ENCODE measurements at regions not wholly inside any gene's neighbourhood (a gene's known extent, or its start where the extent isn't known, plus 50 kb on each side); places are given as distances from the start of the nearest gene placed in this dataset.

- TF ChIP-seq RAD21 (IDR thresholded peaks at IDR 0.05 in 1 of 2, conservative IDR thresholded peaks at IDR 0.05 in 1 of 2; ENCODE audit: low read depth in 2 of 2, low read length in 2 of 2) = no peak
- no peak for TF ChIP-seq CHD1 (IDR thresholded peaks at IDR 0.05; ENCODE audit: low read depth, low read length)
- no peak for TF ChIP-seq CHD2 (IDR thresholded peaks at IDR 0.05; ENCODE audit: low read length)
- no peak for TF ChIP-seq POLR2AphosphoS5 (IDR thresholded peaks at IDR 0.05; ENCODE audit: low read depth, low read length)
- no peak for TF ChIP-seq POLR2A (IDR thresholded peaks at IDR 0.05; ENCODE audit: control extremely low read depth in 1 of 2, low read depth in 2 of 2, low read length in 2 of 2)
- TF ChIP-seq ZNF274 (IDR thresholded peaks at IDR 0.05; ENCODE audit: borderline replicate concordance, extremely low read depth, low read length) = no peak
Measured at GRCh38 chr5:174462129-174462528, 262.3 kb upstream of the MSX2 start.
